ENCODE measurements at regions not wholly inside any gene's neighbourhood (a gene's known extent, or its start where the extent isn't known, plus 50 kb on each side); places are given as distances from the start of the nearest gene placed in this dataset.

GRCh38 chr2:150011161-150011730 is 423.7 kb upstream of the MMADHC start:
- Histone ChIP-seq H3K4me3 (ENCODE audit: low read depth, low read length) (no peak overlapping the region), H3K36me3 (ENCODE audit: control insufficient read depth, insufficient read depth, low read length) (no peaks in the 10 kb centered on the region), H3K27ac (ENCODE audit: low read depth, low read length) (no peak overlapping the region), H3K9me3 (ENCODE audit: control insufficient read depth, insufficient read depth, low read length) (no peaks in the 10 kb centered on the region), H3K4me1 (ENCODE audit: control insufficient read depth, insufficient read depth, low read length) (no peaks in the 10 kb centered on the region), H3K27me3 (ENCODE audit: control insufficient read depth, insufficient read depth, low read length) (no peaks in the 10 kb centered on the region)
- DNase-seq (ENCODE audit: low read depth in 4 of 6, low spot score in 6 of 6) = no peak
- no CpG with 5 or more reads among the region's 3 CpGs for WGBS (ENCODE audit: insufficient coverage)

GRCh38 chr2:150008901-150009300 is 421.3 kb upstream of the MMADHC start:
- no peaks in the 10 kb centered on the region for H3K9me3 ChIP-seq (ENCODE audit: control insufficient read depth, insufficient read depth, low read length)
- 100% methylated on average over 1 of the region's 1 CpG for WGBS (ENCODE audit: insufficient coverage)
- H3K27ac ChIP-seq (ENCODE audit: low read depth, low read length) = no peak overlapping the region
- H3K4me3 ChIP-seq (ENCODE audit: low read depth, low read length) = no peak overlapping the region
- no peak for DNase-seq (ENCODE audit: low read depth in 4 of 6, low spot score in 6 of 6)
- H3K27me3 ChIP-seq (ENCODE audit: control insufficient read depth, insufficient read depth, low read length) = no peaks in the 10 kb centered on the region
- H3K4me1 ChIP-seq (ENCODE audit: control insufficient read depth, insufficient read depth, low read length) = no peaks in the 10 kb centered on the region
- H3K36me3 ChIP-seq (ENCODE audit: control insufficient read depth, insufficient read depth, low read length) = no peaks in the 10 kb centered on the region

- H3K4me1 ChIP-seq (ENCODE audit: control insufficient read depth, insufficient read depth, low read length) = no peaks in the 10 kb centered on the region
- H3K36me3 ChIP-seq (ENCODE audit: control insufficient read depth, insufficient read depth, low read length) = no peaks in the 10 kb centered on the region
- no CpG with 5 or more reads among the region's 1 CpG for WGBS (ENCODE audit: insufficient coverage)
- no peaks in the 10 kb centered on the region for H3K27me3 ChIP-seq (ENCODE audit: control insufficient read depth, insufficient read depth, low read length)
- no peak for DNase-seq (ENCODE audit: low read depth in 4 of 6, low spot score in 6 of 6)
- no peaks in the 10 kb centered on the region for H3K9me3 ChIP-seq (ENCODE audit: control insufficient read depth, insufficient read depth, low read length)
- H3K27ac ChIP-seq (ENCODE audit: low read depth, low read length) = no peak overlapping the region
- no peak overlapping the region for H3K4me3 ChIP-seq (ENCODE audit: low read depth, low read length)
These were observed 420.3 kb upstream of the MMADHC start for GRCh38 chr2:150007815-150008430.

- H3K27ac ChIP-seq (ENCODE audit: low read depth, low read length) = no peak overlapping the region
- WGBS (ENCODE audit: insufficient coverage) = no CpG with 5 or more reads among the region's 4 CpGs
- no peak overlapping the region for H3K4me3 ChIP-seq (ENCODE audit: low read depth, low read length)
These were observed 419.0 kb upstream of the MMADHC start for GRCh38 chr2:150006591-150006990.

GRCh38 chr2:150003544-150003943 is 416.0 kb upstream of the MMADHC start:
- Histone ChIP-seq H3K4me1 (ENCODE audit: control insufficient read depth, insufficient read depth, low read length) (no peaks in the 10 kb centered on the region), H3K27me3 (ENCODE audit: control insufficient read depth, insufficient read depth, low read length) (no peaks in the 10 kb centered on the region), H3K36me3 (ENCODE audit: control insufficient read depth, insufficient read depth, low read length) (no peaks in the 10 kb centered on the region), H3K27ac (ENCODE audit: low read depth, low read length) (no peak overlapping the region), H3K9me3 (ENCODE audit: control insufficient read depth, insufficient read depth, low read length) (no peaks in the 10 kb centered on the region), H3K4me3 (ENCODE audit: low read depth, low read length) (no peak overlapping the region)
- DNase-seq (ENCODE audit: low read depth in 4 of 6, low spot score in 6 of 6) = no peak
- 75% methylated on average over 1 of the region's 1 CpG for WGBS (ENCODE audit: insufficient coverage)

More at GRCh38 chr2:150006591-150006990, 419.0 kb upstream of the MMADHC start:
- no peaks in the 10 kb centered on the region for H3K9me3 ChIP-seq (ENCODE audit: control insufficient read depth, insufficient read depth, low read length)
- H3K36me3 ChIP-seq (ENCODE audit: control insufficient read depth, insufficient read depth, low read length) = no peaks in the 10 kb centered on the region
- DNase-seq (ENCODE audit: low read depth in 4 of 6, low spot score in 6 of 6) = no peak
- H3K4me1 ChIP-seq (ENCODE audit: control insufficient read depth, insufficient read depth, low read length) = no peaks in the 10 kb centered on the region
- H3K27me3 ChIP-seq (ENCODE audit: control insufficient read depth, insufficient read depth, low read length) = no peaks in the 10 kb centered on the region

- no CpG with 5 or more reads among the region's 4 CpGs for WGBS (ENCODE audit: insufficient coverage)
- no peak for DNase-seq (ENCODE audit: low read depth in 4 of 6, low spot score in 6 of 6)
- H3K27me3 ChIP-seq (ENCODE audit: control insufficient read depth, insufficient read depth, low read length) = no peaks in the 10 kb centered on the region
- H3K4me1 ChIP-seq (ENCODE audit: control insufficient read depth, insufficient read depth, low read length) = no peaks in the 10 kb centered on the region
- no peak overlapping the region for H3K27ac ChIP-seq (ENCODE audit: low read depth, low read length)
- H3K36me3 ChIP-seq (ENCODE audit: control insufficient read depth, insufficient read depth, low read length) = no peaks in the 10 kb centered on the region
- H3K4me3 ChIP-seq (ENCODE audit: low read depth, low read length) = no peak overlapping the region
- no peaks in the 10 kb centered on the region for H3K9me3 ChIP-seq (ENCODE audit: control insufficient read depth, insufficient read depth, low read length)
These were observed 414.2 kb upstream of the MMADHC start for GRCh38 chr2:150001788-150002187.

GRCh38 chr2:149996901-149997300 is 409.3 kb upstream of the MMADHC start:
- no peak overlapping the region for H3K27ac ChIP-seq (ENCODE audit: low read depth, low read length)
- no peaks in the 10 kb centered on the region for H3K36me3 ChIP-seq (ENCODE audit: control insufficient read depth, insufficient read depth, low read length)
- no peak overlapping the region for H3K4me3 ChIP-seq (ENCODE audit: low read depth, low read length)
- WGBS (ENCODE audit: insufficient coverage) = 75% methylated on average over 1 of the region's 3 CpGs
- H3K4me1 ChIP-seq (ENCODE audit: control insufficient read depth, insufficient read depth, low read length) = no peaks in the 10 kb centered on the region
- no peaks in the 10 kb centered on the region for H3K9me3 ChIP-seq (ENCODE audit: control insufficient read depth, insufficient read depth, low read length)
- H3K27me3 ChIP-seq (ENCODE audit: control insufficient read depth, insufficient read depth, low read length) = no peaks in the 10 kb centered on the region
- no peak for DNase-seq (ENCODE audit: low read depth in 4 of 6, low spot score in 6 of 6)

- H3K27ac ChIP-seq (ENCODE audit: low read depth, low read length) = no peak overlapping the region
- no peaks in the 10 kb centered on the region for H3K4me1 ChIP-seq (ENCODE audit: control insufficient read depth, insufficient read depth, low read length)
- no peak overlapping the region for H3K4me3 ChIP-seq (ENCODE audit: low read depth, low read length)
- no peaks in the 10 kb centered on the region for H3K27me3 ChIP-seq (ENCODE audit: control insufficient read depth, insufficient read depth, low read length)
- no peak for DNase-seq (ENCODE audit: low read depth in 4 of 6, low spot score in 6 of 6)
- H3K36me3 ChIP-seq (ENCODE audit: control insufficient read depth, insufficient read depth, low read length) = no peaks in the 10 kb centered on the region
- WGBS (ENCODE audit: insufficient coverage) = 94% methylated on average over 5 of the region's 9 CpGs
- H3K9me3 ChIP-seq (ENCODE audit: control insufficient read depth, insufficient read depth, low read length) = no peaks in the 10 kb centered on the region
These were observed 406.6 kb upstream of the MMADHC start for GRCh38 chr2:149994057-149994728.

GRCh38 chr2:149993316-149993715 is 405.7 kb upstream of the MMADHC start:
- WGBS (ENCODE audit: insufficient coverage) = no CpG with 5 or more reads among the region's 1 CpG
- Histone ChIP-seq H3K27ac (ENCODE audit: low read depth, low read length) (no peak overlapping the region), H3K27me3 (ENCODE audit: control insufficient read depth, insufficient read depth, low read length) (no peaks in the 10 kb centered on the region), H3K36me3 (ENCODE audit: control insufficient read depth, insufficient read depth, low read length) (no peaks in the 10 kb centered on the region), H3K4me1 (ENCODE audit: control insufficient read depth, insufficient read depth, low read length) (no peaks in the 10 kb centered on the region), H3K4me3 (ENCODE audit: low read depth, low read length) (no peak overlapping the region), H3K9me3 (ENCODE audit: control insufficient read depth, insufficient read depth, low read length) (no peaks in the 10 kb centered on the region)
- DNase-seq (ENCODE audit: low read depth in 4 of 6, low spot score in 6 of 6) = no peak

GRCh38 chr2:149991576-149991975 is 404.0 kb upstream of the MMADHC start:
- WGBS (ENCODE audit: insufficient coverage) = no CpG with 5 or more reads among the region's 1 CpG

More at GRCh38 chr2:149991576-149991975, 404.0 kb upstream of the MMADHC start:
- H3K27me3 ChIP-seq (ENCODE audit: control insufficient read depth, insufficient read depth, low read length) = no peaks in the 10 kb centered on the region
- H3K27ac ChIP-seq (ENCODE audit: low read depth, low read length) = no peak overlapping the region
- no peaks in the 10 kb centered on the region for H3K4me1 ChIP-seq (ENCODE audit: control insufficient read depth, insufficient read depth, low read length)
- H3K36me3 ChIP-seq (ENCODE audit: control insufficient read depth, insufficient read depth, low read length) = no peaks in the 10 kb centered on the region
- no peak for DNase-seq (ENCODE audit: low read depth in 4 of 6, low spot score in 6 of 6)
- no peaks in the 10 kb centered on the region for H3K9me3 ChIP-seq (ENCODE audit: control insufficient read depth, insufficient read depth, low read length)
- H3K4me3 ChIP-seq (ENCODE audit: low read depth, low read length) = no peak overlapping the region
